ENCODE measurements at regions not wholly inside any gene's neighbourhood (a gene's known extent, or its start where the extent isn't known, plus 50 kb on each side); places are given as distances from the start of the nearest gene placed in this dataset.
"Not testable (repeated sequence)": the region's sequence is repeated elsewhere in the genome, so short reads cannot be mapped to it uniquely, and the experiment has no call there.

DNA sequence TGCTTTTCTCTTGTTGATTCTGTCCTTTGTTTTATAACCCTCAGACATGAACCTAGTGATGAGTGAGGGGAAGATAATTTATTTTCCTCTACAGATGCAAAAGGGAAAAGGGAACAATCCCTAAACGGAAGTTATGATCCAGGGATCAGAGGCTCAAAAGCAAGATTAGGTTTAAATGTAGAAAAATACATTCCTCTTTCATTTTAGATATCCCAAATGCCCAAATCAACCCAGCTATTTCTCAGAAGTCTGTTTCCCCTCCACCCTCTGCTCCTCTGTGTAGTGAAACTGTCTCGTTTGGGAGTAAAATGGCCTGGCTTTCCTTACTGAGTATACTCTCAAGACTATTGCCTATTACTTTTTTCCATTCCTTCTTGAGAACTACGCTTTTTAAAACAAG lies 97.1 kb downstream of the PRL start:
- TF ChIP-seq, protein P1, sequence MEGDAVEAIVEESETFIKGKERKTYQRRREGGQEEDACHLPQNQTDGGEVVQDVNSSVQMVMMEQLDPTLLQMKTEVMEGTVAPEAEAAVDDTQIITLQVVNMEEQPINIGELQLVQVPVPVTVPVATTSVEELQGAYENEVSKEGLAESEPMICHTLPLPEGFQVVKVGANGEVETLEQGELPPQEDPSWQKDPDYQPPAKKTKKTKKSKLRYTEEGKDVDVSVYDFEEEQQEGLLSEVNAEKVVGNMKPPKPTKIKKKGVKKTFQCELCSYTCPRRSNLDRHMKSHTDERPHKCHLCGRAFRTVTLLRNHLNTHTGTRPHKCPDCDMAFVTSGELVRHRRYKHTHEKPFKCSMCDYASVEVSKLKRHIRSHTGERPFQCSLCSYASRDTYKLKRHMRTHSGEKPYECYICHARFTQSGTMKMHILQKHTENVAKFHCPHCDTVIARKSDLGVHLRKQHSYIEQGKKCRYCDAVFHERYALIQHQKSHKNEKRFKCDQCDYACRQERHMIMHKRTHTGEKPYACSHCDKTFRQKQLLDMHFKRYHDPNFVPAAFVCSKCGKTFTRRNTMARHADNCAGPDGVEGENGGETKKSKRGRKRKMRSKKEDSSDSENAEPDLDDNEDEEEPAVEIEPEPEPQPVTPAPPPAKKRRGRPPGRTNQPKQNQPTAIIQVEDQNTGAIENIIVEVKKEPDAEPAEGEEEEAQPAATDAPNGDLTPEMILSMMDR (IDR thresholded peaks at IDR 0.05; ENCODE audit: extremely low read depth, missing control alignments): no peak
- DNase-seq (ENCODE audit: low spot score): no peak

DNA sequence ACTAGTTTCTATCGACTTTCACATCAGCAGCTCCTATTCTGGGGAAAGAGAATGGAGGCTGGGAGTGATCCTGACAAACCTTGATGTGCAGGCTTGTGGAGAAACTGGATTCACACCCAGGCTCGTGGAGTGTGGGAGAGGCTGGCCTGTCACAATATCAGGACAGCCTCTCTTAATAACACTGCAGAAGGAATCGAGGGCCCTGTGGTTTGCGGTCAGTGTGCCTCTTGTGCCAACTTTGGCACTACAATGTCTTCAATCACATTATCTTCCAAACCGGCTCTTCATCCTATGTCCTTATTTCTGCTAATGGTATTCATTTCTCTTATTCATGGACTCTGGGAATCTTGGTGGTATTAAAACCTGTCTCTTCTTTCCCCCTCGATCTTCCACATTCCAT lies 92.7 kb downstream of the PRL start:
- TF ChIP-seq, protein P1 (IDR thresholded peaks at IDR 0.05; ENCODE audit: extremely low read depth, missing control alignments): no peak
- DNase-seq (ENCODE audit: low spot score): no peak

DNA sequence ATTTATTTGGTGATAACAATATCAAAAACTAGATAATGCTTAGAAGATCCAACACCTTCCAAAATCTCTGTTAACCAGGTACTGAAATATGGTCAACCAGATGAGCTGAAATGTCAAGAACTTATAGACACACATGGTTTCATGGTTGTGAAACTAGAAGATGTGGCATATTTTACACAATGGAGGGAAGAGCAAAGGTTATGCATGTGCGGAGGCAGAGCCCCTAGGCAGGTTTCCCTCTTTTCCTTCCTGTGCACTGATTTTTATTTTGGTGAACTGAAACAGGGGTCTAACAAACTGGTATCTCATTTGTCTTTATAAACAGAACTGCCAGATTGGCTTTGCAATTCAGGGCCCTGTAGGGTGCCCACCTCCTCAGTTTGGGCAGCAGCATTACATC lies 91.6 kb downstream of the PRL start:
- no peak for DNase-seq (ENCODE audit: low spot score)
- TF ChIP-seq, protein P1 (IDR thresholded peaks at IDR 0.05; ENCODE audit: extremely low read depth, missing control alignments): no peak

DNA sequence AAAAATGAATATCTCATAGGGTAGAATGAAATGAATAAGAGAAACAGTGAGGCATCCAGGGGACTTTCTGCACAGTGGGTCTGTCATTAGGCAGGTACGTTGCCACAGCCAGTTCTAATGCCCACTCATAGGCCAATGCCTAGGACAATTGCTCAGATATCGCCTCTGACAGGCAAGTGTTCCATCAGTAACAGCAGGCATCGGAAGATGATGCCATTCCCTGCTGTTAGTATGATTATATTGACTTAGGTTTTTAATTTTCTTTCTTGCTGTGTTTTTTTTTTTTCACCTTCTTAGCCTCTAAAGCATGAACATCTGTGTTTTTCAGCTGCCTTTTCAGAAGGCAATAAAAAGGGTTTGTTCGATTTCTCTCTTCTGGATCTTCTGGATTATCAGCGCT lies 90.7 kb downstream of the PRL start:
- TF ChIP-seq, protein P1 (IDR thresholded peaks at IDR 0.05; ENCODE audit: extremely low read depth, missing control alignments): no peak
- DNase-seq (ENCODE audit: low spot score): no peak

DNA sequence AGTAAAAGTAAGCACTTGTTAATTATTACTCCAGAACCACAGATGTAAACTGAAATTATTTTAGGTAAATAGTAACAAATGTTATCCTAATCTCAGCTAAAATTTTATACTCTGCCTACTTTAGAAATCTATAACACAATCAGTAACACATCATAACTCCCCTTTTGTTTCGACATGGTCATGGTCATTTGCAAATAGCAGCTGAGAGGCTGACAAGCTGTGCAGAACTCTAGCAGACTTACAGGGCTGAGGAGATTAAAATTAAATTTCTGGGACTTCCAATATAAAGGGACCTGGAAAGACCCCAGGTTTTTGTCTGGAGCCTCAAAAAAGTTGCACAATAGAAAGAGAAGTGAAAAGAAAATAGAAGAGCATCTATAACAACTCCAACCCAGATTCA lies 88.8 kb downstream of the PRL start:
- TF ChIP-seq, protein P1 (IDR thresholded peaks at IDR 0.05; ENCODE audit: extremely low read depth, missing control alignments): no peak
- no peak for DNase-seq (ENCODE audit: low spot score)

DNA sequence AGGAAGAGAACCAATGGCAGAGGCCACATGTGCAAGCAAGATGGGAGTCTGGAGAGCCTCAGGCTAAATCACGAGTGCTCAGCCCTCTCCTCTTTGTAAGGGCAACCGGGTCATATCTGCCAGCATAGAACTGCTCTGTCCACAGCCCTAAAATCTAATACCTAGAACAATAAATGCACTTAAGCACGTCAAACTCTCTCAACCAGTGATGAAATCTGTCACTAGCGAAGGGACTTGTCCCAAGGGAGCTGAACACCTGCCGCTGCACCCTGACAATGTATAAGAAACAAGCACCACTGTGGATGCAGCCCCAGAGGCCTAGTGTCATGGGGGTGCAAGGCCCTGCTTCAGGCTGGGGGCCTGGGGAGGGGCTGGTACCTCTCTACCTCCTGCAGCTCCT lies 82.5 kb downstream of the PRL start:
- no peak for DNase-seq (ENCODE audit: low spot score)
- TF ChIP-seq, protein P1 (IDR thresholded peaks at IDR 0.05; ENCODE audit: extremely low read depth, missing control alignments): no peak

DNA sequence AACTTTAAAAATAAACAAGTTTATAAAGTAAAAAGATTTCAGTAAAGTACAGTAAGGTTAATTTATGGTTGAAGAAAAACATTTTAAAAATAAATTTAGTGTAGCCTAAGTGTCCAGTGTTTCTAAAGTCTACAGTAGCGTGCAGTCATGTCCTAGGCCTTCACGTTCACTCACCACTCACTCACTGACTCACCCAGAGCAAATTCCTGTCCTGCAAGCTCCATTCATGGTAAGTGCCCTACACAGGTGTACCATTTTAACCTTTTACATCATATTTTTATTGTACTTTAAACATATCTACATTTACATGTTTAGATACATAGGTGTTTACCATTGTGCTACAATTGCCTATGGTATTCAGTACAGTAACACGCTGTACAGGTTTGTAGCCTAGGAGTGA lies 81.4 kb downstream of the PRL start:
- DNase-seq (ENCODE audit: low spot score): not testable (repeated sequence)

DNA sequence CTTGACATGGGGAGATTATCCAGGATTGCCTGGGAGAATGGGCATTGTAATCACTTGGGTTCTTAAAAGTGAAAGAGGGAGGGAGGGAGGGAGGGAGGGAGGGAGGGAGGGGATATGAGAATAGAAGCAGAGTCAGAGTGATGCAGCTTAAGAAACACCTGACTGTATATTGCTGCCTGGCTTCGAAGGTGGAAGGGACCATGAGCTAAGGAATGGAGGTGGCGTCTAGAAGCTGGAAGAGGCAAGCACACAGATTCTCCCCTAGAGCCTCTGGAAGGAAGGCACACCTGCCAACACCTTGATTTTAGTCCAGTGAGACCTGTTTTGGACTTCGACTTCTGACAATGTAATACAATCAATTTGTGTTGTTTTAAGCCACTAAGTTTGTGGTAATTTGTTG lies 78.4 kb downstream of the PRL start:
- DNase-seq (ENCODE audit: low spot score): no peak
- TF ChIP-seq, protein P1 (IDR thresholded peaks at IDR 0.05; ENCODE audit: extremely low read depth, missing control alignments): no peak
